Mammary epithelial cell (primary cell): ENCODE measurements at regions not wholly inside any gene's neighbourhood (a gene's known extent, or its start where the extent isn't known, plus 50 kb on each side); places are given as distances from the start of the nearest gene placed in this dataset.

Experiments
- EZH2 ChIP-seq: IDR thresholded peaks from 2 replicates; pipeline ENCODE4 v1.6.1; 2012; ENCODE audit warnings: low read length, inconsistent platforms, borderline replicate concordance
- TF ChIP-seq, protein P1 (sequence below), 2 donors: IDR thresholded peaks in 1 of 2; conservative IDR thresholded peaks in 1 of 2; 2 replicates each; pipeline ENCODE4 v1.5.1; 2011 to 2012; ENCODE audit warnings: inconsistent platforms in 2 of 2, low read length in 2 of 2, mild to moderate bottlenecking in 2 of 2, control low read depth in 1 of 2, low read depth in 1 of 2; ENCODE audit not compliant: insufficient read depth in 1 of 2; ENCODE audit errors: extremely low read depth in 1 of 2

DNA sequence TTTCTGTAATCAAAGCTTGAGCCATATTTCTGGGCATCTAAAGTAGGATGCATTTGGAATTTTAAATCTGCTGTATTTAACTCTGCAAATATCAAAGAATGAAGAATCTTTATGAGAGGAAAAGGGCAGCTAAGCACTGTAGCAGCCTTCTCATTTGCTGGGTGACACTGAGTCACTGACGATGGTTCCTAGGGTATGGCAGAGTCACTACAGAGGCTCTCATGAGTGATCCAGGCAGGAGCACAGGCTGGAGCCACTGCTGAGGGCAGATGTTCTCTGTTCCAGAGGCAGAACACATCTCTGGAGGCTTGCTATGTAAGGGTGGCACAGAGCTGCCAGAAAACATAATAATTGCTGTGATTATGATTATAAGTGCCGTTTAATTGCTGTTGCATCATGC is 340.7 kb upstream of the HTR2A start:
- TF ChIP-seq, protein P1, sequence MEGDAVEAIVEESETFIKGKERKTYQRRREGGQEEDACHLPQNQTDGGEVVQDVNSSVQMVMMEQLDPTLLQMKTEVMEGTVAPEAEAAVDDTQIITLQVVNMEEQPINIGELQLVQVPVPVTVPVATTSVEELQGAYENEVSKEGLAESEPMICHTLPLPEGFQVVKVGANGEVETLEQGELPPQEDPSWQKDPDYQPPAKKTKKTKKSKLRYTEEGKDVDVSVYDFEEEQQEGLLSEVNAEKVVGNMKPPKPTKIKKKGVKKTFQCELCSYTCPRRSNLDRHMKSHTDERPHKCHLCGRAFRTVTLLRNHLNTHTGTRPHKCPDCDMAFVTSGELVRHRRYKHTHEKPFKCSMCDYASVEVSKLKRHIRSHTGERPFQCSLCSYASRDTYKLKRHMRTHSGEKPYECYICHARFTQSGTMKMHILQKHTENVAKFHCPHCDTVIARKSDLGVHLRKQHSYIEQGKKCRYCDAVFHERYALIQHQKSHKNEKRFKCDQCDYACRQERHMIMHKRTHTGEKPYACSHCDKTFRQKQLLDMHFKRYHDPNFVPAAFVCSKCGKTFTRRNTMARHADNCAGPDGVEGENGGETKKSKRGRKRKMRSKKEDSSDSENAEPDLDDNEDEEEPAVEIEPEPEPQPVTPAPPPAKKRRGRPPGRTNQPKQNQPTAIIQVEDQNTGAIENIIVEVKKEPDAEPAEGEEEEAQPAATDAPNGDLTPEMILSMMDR (conservative IDR thresholded peaks at IDR 0.05 in 1 of 2, IDR thresholded peaks at IDR 0.05 in 1 of 2; ENCODE audit: extremely low read depth in 1 of 2, insufficient read depth in 1 of 2, low read depth in 1 of 2, low read length in 2 of 2): no peak
- TF ChIP-seq EZH2: no peak
